ENCODE measurements at regions not wholly inside any gene's neighbourhood (a gene's known extent, or its start where the extent isn't known, plus 50 kb on each side); places are given as distances from the start of the nearest gene placed in this dataset.

DNA sequence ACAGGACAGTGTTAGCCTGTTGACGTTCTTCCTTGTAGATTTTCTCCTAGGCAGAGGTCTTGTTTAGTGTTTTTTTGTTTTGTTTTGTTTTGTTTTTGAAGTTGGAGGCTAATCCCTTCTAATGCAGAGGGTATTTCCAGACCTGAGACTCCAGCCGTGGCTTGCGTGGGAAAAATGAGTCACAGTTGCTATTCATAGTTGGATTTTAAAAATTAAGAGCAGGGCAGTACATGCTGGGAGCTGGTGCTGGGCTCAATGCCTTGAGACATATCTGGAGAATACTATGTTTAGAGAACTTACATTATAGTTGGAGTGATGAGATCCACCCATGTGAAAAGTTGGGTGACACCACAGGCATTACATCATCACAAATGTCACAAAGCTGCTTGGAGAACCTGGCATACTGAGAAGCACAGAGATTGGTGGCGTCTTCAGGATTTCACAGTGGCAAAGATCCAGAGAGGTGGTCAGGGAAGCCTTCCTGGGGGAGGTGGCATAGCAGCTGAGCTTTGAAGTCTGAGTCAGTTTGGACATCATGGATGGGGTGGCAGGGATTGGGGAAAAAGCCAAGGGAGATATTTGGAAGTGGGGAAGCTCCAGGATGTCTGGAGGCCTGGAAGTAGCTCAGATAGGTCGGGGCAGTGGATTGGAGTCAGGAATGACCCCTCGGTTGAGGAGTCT, 249.4 kb downstream of the LOXHD1 start:
- no peak overlapping the region for H3K27ac ChIP-seq (ENCODE audit: low read length)
- H3K27me3 ChIP-seq (ENCODE audit: control insufficient read depth, insufficient read depth, low read length) = no peaks in the 10 kb centered on the region
- no peaks in the 10 kb centered on the region for H3K9me3 ChIP-seq (ENCODE audit: control insufficient read depth, low read depth, low read length)
- H3K36me3 ChIP-seq (ENCODE audit: control insufficient read depth, low read depth, low read length) = no peaks in the 10 kb centered on the region
- no peak overlapping the region for H3K4me3 ChIP-seq (ENCODE audit: low read length)
- H3K9ac ChIP-seq (ENCODE audit: low read length) = no peak overlapping the region
- peaks cover 15% of the 10 kb centered on the region for H3K4me1 ChIP-seq (ENCODE audit: control insufficient read depth, low read depth, low read length)

- Histone ChIP-seq H3K4me1 (ENCODE audit: control insufficient read depth, low read depth, low read length) (peaks cover 24% of the 10 kb centered on the region), H3K27ac (ENCODE audit: low read length) (no peak overlapping the region), H3K4me3 (ENCODE audit: low read length) (no peak overlapping the region)
Measured at GRCh38 chr18:46408334-46408987, 248.6 kb downstream of the LOXHD1 start.

DNA sequence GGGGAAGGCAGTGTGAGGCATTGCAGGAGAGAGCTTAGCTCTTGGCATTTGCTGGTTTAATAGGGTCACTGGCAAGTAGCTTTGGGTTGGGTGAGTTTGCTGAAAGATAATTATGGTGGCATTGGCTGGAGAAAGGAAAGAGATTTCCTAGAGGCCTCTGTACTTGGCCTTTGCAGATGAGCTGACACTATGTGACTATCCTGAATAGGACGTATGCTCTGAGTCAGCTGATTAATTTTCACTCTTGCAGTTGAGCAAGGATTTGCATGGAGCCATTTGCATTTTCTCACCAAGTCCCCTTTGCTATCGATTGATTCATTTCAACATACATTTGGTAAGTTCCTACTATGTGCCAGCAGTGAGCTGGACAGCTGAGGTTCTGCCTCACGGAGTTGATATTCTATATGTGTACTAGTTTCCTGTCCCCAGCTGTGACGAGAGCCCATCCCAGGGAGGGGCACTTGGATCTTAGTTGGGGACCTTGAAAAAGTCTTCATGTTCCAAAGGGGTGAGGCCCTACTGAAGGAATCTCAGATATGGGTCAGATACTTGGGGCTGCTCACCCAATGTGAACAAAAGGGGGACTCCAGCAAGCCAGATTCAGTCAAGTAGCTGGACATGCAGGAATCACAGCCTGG, 245.7 kb downstream of the LOXHD1 start:
- H3K27ac ChIP-seq (ENCODE audit: low read length) = no peak overlapping the region

More at GRCh38 chr18:46408334-46408987, 248.6 kb downstream of the LOXHD1 start:
- no peaks in the 10 kb centered on the region for H3K27me3 ChIP-seq (ENCODE audit: control insufficient read depth, insufficient read depth, low read length)
- H3K9me3 ChIP-seq (ENCODE audit: control insufficient read depth, low read depth, low read length) = no peaks in the 10 kb centered on the region
- H3K36me3 ChIP-seq (ENCODE audit: control insufficient read depth, low read depth, low read length) = no peaks in the 10 kb centered on the region
- no peak overlapping the region for H3K9ac ChIP-seq (ENCODE audit: low read length)

GRCh38 chr18:46411867-46412690, 244.9 kb downstream of the LOXHD1 start:
- Histone ChIP-seq H3K4me1 (ENCODE audit: control insufficient read depth, low read depth, low read length) (peaks cover 49% of the 10 kb centered on the region), H3K27ac (ENCODE audit: low read length) (no peak overlapping the region), H3K9me3 (ENCODE audit: control insufficient read depth, low read depth, low read length) (no peaks in the 10 kb centered on the region), H3K27me3 (ENCODE audit: control insufficient read depth, insufficient read depth, low read length) (no peaks in the 10 kb centered on the region), H3K36me3 (ENCODE audit: control insufficient read depth, low read depth, low read length) (no peaks in the 10 kb centered on the region), H3K4me3 (ENCODE audit: low read length) (no peak overlapping the region), H3K9ac (ENCODE audit: low read length) (no peak overlapping the region)

More for the DNA sequence above, 245.7 kb downstream of the LOXHD1 start:
- H3K4me1 ChIP-seq (ENCODE audit: control insufficient read depth, low read depth, low read length) = peaks cover 47% of the 10 kb centered on the region
- H3K36me3 ChIP-seq (ENCODE audit: control insufficient read depth, low read depth, low read length) = no peaks in the 10 kb centered on the region
- no peak overlapping the region for H3K9ac ChIP-seq (ENCODE audit: low read length)
- H3K9me3 ChIP-seq (ENCODE audit: control insufficient read depth, low read depth, low read length) = no peaks in the 10 kb centered on the region
- H3K27me3 ChIP-seq (ENCODE audit: control insufficient read depth, insufficient read depth, low read length) = no peaks in the 10 kb centered on the region
- H3K4me3 ChIP-seq (ENCODE audit: low read length) = no peak overlapping the region

GRCh38 chr18:46412916-46413315, 244.1 kb downstream of the LOXHD1 start:
- Histone ChIP-seq H3K4me1 (ENCODE audit: control insufficient read depth, low read depth, low read length) (peaks cover 49% of the 10 kb centered on the region), H3K9me3 (ENCODE audit: control insufficient read depth, low read depth, low read length) (no peaks in the 10 kb centered on the region), H3K9ac (ENCODE audit: low read length) (no peak overlapping the region), H3K36me3 (ENCODE audit: control insufficient read depth, low read depth, low read length) (no peaks in the 10 kb centered on the region), H3K4me3 (ENCODE audit: low read length) (no peak overlapping the region), H3K27ac (ENCODE audit: low read length) (no peak overlapping the region), H3K27me3 (ENCODE audit: control insufficient read depth, insufficient read depth, low read length) (no peaks in the 10 kb centered on the region)

GRCh38 chr18:46413684-46414083, 243.3 kb downstream of the LOXHD1 start:
- no peak overlapping the region for H3K27ac ChIP-seq (ENCODE audit: low read length)
- no peaks in the 10 kb centered on the region for H3K36me3 ChIP-seq (ENCODE audit: control insufficient read depth, low read depth, low read length)
- no peak overlapping the region for H3K9ac ChIP-seq (ENCODE audit: low read length)
- H3K9me3 ChIP-seq (ENCODE audit: control insufficient read depth, low read depth, low read length) = no peaks in the 10 kb centered on the region
- H3K27me3 ChIP-seq (ENCODE audit: control insufficient read depth, insufficient read depth, low read length) = no peaks in the 10 kb centered on the region
- H3K4me3 ChIP-seq (ENCODE audit: low read length) = no peak overlapping the region
- peaks cover 51% of the 10 kb centered on the region for H3K4me1 ChIP-seq (ENCODE audit: control insufficient read depth, low read depth, low read length)

DNA sequence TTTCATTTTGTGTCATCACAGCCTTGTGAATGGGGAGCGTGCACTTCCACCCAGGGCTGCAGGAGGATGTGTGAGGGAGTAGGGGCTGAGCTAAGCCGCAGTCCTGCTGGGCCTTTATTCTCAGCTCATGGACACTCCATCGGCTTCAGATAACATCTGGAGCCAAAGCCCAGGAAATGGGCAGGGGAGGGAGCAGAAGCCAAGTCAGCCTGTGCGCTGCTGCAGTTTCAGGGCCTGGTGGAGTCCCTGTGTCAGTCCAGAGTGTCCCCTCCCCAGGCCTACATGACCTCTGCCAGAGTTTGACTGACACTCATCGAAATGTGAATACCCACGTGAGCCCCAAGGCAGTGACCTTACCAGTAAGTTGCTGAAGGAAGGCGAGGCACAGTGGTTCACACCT, 242.2 kb downstream of the LOXHD1 start:
- Histone ChIP-seq H3K27me3 (ENCODE audit: control insufficient read depth, insufficient read depth, low read length) (no peaks in the 10 kb centered on the region), H3K9ac (ENCODE audit: low read length) (no peak overlapping the region), H3K9me3 (ENCODE audit: control insufficient read depth, low read depth, low read length) (no peaks in the 10 kb centered on the region), H3K27ac (ENCODE audit: low read length) (no peak overlapping the region), H3K4me3 (ENCODE audit: low read length) (no peak overlapping the region), H3K4me1 (ENCODE audit: control insufficient read depth, low read depth, low read length) (peaks cover 63% of the 10 kb centered on the region), H3K36me3 (ENCODE audit: control insufficient read depth, low read depth, low read length) (no peaks in the 10 kb centered on the region)

- H3K9me3 ChIP-seq (ENCODE audit: control insufficient read depth, low read depth, low read length) = no peaks in the 10 kb centered on the region
- no peak overlapping the region for H3K4me3 ChIP-seq (ENCODE audit: low read length)
- H3K27me3 ChIP-seq (ENCODE audit: control insufficient read depth, insufficient read depth, low read length) = no peaks in the 10 kb centered on the region
- H3K36me3 ChIP-seq (ENCODE audit: control insufficient read depth, low read depth, low read length) = no peaks in the 10 kb centered on the region
- H3K27ac ChIP-seq (ENCODE audit: low read length) = no peak overlapping the region
- H3K4me1 ChIP-seq (ENCODE audit: control insufficient read depth, low read depth, low read length) = peaks cover 65% of the 10 kb centered on the region
- H3K9ac ChIP-seq (ENCODE audit: low read length) = no peak overlapping the region
Measured at GRCh38 chr18:46415532-46416252, 241.3 kb downstream of the LOXHD1 start.

- Histone ChIP-seq H3K4me1 (ENCODE audit: control insufficient read depth, low read depth, low read length) (peaks cover 56% of the 10 kb centered on the region), H3K27ac (ENCODE audit: low read length) (no peak overlapping the region), H3K9me3 (ENCODE audit: control insufficient read depth, low read depth, low read length) (no peaks in the 10 kb centered on the region), H3K27me3 (ENCODE audit: control insufficient read depth, insufficient read depth, low read length) (no peaks in the 10 kb centered on the region), H3K4me3 (ENCODE audit: low read length) (no peak overlapping the region), H3K9ac (ENCODE audit: low read length) (no peak overlapping the region), H3K36me3 (ENCODE audit: control insufficient read depth, low read depth, low read length) (no peaks in the 10 kb centered on the region)
Measured at GRCh38 chr18:46416706-46417638, 240.0 kb downstream of the LOXHD1 start.

DNA sequence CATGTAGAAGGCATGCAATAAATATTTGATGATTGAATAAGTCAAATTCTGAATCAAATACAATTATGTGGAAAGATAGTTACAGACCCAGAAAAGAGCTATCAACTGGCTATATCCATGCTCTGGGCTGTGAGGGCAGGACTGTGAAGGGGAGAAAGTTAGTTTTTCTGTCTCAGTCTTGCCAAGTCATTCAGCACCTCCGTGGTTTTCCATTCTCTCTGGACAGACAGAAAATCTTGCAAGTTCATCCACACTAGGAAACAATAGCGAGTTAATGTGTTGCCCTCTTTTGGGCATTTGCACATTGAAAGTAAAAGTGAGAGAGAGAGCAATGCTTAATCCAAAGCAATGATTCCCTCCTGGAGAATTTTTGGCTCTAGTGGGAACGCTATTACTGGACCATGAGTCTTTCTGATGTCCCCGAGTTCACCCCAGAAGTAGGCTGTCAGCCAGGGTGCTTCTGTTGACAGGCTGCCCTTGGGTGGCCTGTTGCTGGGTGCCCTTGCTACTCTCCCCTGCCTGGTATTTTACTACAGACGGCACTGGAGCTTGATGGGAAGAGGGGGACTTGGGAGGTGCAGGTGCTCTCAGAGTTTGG, 238.3 kb downstream of the LOXHD1 start:
- H3K9me3 ChIP-seq (ENCODE audit: control insufficient read depth, low read depth, low read length) = no peaks in the 10 kb centered on the region
- H3K4me3 ChIP-seq (ENCODE audit: low read length) = no peak overlapping the region
- no peak overlapping the region for H3K27ac ChIP-seq (ENCODE audit: low read length)
- peaks cover 38% of the 10 kb centered on the region for H3K4me1 ChIP-seq (ENCODE audit: control insufficient read depth, low read depth, low read length)
- no peaks in the 10 kb centered on the region for H3K36me3 ChIP-seq (ENCODE audit: control insufficient read depth, low read depth, low read length)
- no peak overlapping the region for H3K9ac ChIP-seq (ENCODE audit: low read length)
- H3K27me3 ChIP-seq (ENCODE audit: control insufficient read depth, insufficient read depth, low read length) = no peaks in the 10 kb centered on the region
